Neuronal stem cell (in vitro differentiated cells): ENCODE measurements at regions not wholly inside any gene's neighbourhood (a gene's known extent, or its start where the extent isn't known, plus 50 kb on each side); places are given as distances from the start of the nearest gene placed in this dataset.
A peak's percentile ranks its signal among the peaks of the same experiment; 100 is the strongest.

ENCODE experiments used
- DNase-seq: peaks from one replicate; pipeline ENCODE4 v3.0.0-alpha.2; 2013; ENCODE audit warnings: low spot score
- H2AFZ ChIP-seq: one replicate; pipeline ENCODE4 v1.6.1; 2013; ENCODE audit warnings: mild to moderate bottlenecking, low read length, inconsistent platforms
- H2AK5ac ChIP-seq: 2 replicates; pipeline ENCODE4 v1.6.1; 2013; ENCODE audit warnings: low read depth, mild to moderate bottlenecking, inconsistent platforms, low read length, moderate library complexity, mixed read lengths
- H2BK120ac ChIP-seq: 2 replicates; pipeline ENCODE4 v1.6.1; 2013; ENCODE audit warnings: low read depth, mild to moderate bottlenecking, inconsistent platforms, low read length, moderate library complexity, mixed read lengths
- H2BK12ac ChIP-seq: one replicate; pipeline ENCODE4 v1.6.1; 2013; ENCODE audit warnings: low read length, inconsistent platforms
- H2BK15ac ChIP-seq: 2 replicates; pipeline ENCODE4 v1.6.1; 2013; ENCODE audit warnings: mild to moderate bottlenecking, low read length, inconsistent platforms, mixed read lengths
- H2BK5ac ChIP-seq: one replicate; pipeline ENCODE4 v1.6.1; 2013; ENCODE audit warnings: inconsistent platforms, mild to moderate bottlenecking, low read length, moderate library complexity
- H3K14ac ChIP-seq: one replicate; pipeline ENCODE4 v1.6.1; 2013; ENCODE audit warnings: low read length, inconsistent platforms
- H3K18ac ChIP-seq: 2 replicates; pipeline ENCODE4 v1.6.1; 2013; ENCODE audit warnings: low read length, inconsistent platforms
- H3K23ac ChIP-seq: 2 replicates; pipeline ENCODE4 v1.6.1; 2013; ENCODE audit warnings: low read depth, mild to moderate bottlenecking, mixed read lengths, low read length, inconsistent platforms; ENCODE audit not compliant: poor library complexity
- H3K27ac ChIP-seq: replicated peaks from 3 replicates; pipeline ENCODE4 v1.5.1; 2013; ENCODE audit warnings: low read length, inconsistent platforms
- H3K27me3 ChIP-seq, 3 experiments: 2 replicates each; pipeline ENCODE4 v1.6.1; 2013; ENCODE audit warnings: low read length in 3 of 3, mild to moderate bottlenecking in 2 of 3, inconsistent platforms in 1 of 3, low read depth in 1 of 3, mixed read lengths in 1 of 3, moderate library complexity in 1 of 3; ENCODE audit not compliant: control insufficient read depth in 3 of 3, insufficient read depth in 3 of 3
- H3K36me3 ChIP-seq, 2 donors: replicated peaks in 1 of 2; 2 replicates each; pipeline ENCODE4 v1.6.1; 2013; ENCODE audit warnings: low read length in 2 of 2; ENCODE audit not compliant: control insufficient read depth in 2 of 2, insufficient read depth in 2 of 2
- H3K4ac ChIP-seq: 2 replicates; pipeline ENCODE4 v1.6.1; 2013; ENCODE audit warnings: inconsistent platforms, mild to moderate bottlenecking, low read length, moderate library complexity
- H3K4me1 ChIP-seq, 2 donors: 1 replicate in 1 of 2; 2 replicates in 1 of 2; pipeline ENCODE4 v1.6.1; 2013; ENCODE audit warnings: low read length in 2 of 2, low read depth in 1 of 2; ENCODE audit not compliant: control insufficient read depth in 2 of 2, insufficient read depth in 1 of 2
- H3K4me2 ChIP-seq: one replicate; pipeline ENCODE4 v1.6.1; 2013; ENCODE audit warnings: mild to moderate bottlenecking, low read length, inconsistent platforms; ENCODE audit not compliant: insufficient read depth, poor library complexity, severe bottlenecking
- H3K4me3 ChIP-seq, 2 donors: 2 replicates each; pipeline ENCODE4 v1.5.1; 2013; ENCODE audit warnings: low read length in 2 of 2, mild to moderate bottlenecking in 2 of 2, inconsistent platforms in 1 of 2, moderate library complexity in 1 of 2
- H3K79me1 ChIP-seq: one replicate; pipeline ENCODE4 v1.6.1; 2013; ENCODE audit warnings: low read depth, mild to moderate bottlenecking, inconsistent platforms, low read length, moderate library complexity
- H3K9ac ChIP-seq: one replicate; pipeline ENCODE4 v1.6.1; 2013; ENCODE audit warnings: mild to moderate bottlenecking, low read depth, low read length, inconsistent platforms; ENCODE audit not compliant: poor library complexity
- H3K9me3 ChIP-seq, 2 donors: replicated peaks in 1 of 2; 2 replicates each; pipeline versions ENCODE3 to v1.6.1; 2013; ENCODE audit warnings: low read length in 2 of 2, mild to moderate bottlenecking in 2 of 2, inconsistent platforms in 1 of 2, low read depth in 1 of 2, mixed read lengths in 1 of 2, moderate library complexity in 1 of 2; ENCODE audit not compliant: control insufficient read depth in 2 of 2, insufficient read depth in 1 of 2
- H4K8ac ChIP-seq: one replicate; pipeline ENCODE4 v1.6.1; 2013; ENCODE audit warnings: low read depth, mild to moderate bottlenecking, inconsistent platforms, low read length, moderate library complexity
- H4K91ac ChIP-seq: one replicate; pipeline ENCODE4 v1.6.1; 2013; ENCODE audit warnings: low read length, low read depth, mild to moderate bottlenecking, inconsistent platforms; ENCODE audit not compliant: poor library complexity
- WGBS, 2 donors: extraction: QIAGEN DNeasy Blood & Tissue Kit; methylation state at CpG; one replicate each; pipeline ENCODE4 v1.1.7; 2013; ENCODE audit warnings: missing lambda C conversion rate in 2 of 2, mixed read lengths in 1 of 2; ENCODE audit not compliant: insufficient read length in 2 of 2, insufficient replicate concordance in 1 of 2; ENCODE audit errors: extremely low coverage in 2 of 2; 5-methylcytosine and 5-hydroxymethylcytosine counted together

DNA sequence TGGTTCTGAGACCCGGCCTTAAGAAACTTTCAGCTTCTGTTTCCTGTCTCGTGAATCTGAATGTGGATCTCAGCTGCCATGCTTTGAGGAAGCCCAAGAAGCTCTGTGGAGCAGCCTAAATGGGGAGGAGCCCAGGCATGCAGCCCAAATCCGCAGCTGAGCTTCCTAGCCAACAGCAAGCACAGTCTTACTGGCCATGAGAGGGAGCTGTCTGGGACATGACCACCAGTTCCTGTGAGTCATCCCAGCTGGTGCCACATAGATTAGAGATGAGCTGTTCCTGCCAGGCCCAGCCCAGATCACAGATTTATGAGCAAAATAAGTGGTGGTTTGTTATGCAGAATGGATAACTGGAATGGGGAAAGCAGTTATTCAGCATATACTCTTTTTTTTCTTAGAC lies 224.4 kb upstream of the APCDD1 start:
- H3K14ac ChIP-seq: no peak overlapping the region
- no peak overlapping the region for H3K18ac ChIP-seq
- no peak overlapping the region for H2BK120ac ChIP-seq
- no peak overlapping the region for H3K27ac ChIP-seq
- H4K91ac ChIP-seq: no peak overlapping the region
- H3K4me1 ChIP-seq: no peaks in the 10 kb centered on the region
- no peak overlapping the region for H3K4me2 ChIP-seq
- no peaks in the 10 kb centered on the region for H3K27me3 ChIP-seq
- no peak overlapping the region for H2BK15ac ChIP-seq
- WGBS, 2 donors: no CpG with 5 or more reads among the region's 3 CpGs
- DNase-seq: no peak
- H3K23ac ChIP-seq: no peak overlapping the region
- H2AK5ac ChIP-seq: no peak overlapping the region
- H3K4me3 ChIP-seq: peak overlapping the region in 1 of 2 donors; percentile 18
- no peak overlapping the region for H2BK5ac ChIP-seq
- no peak overlapping the region for H3K4ac ChIP-seq
- H3K36me3 ChIP-seq: no peaks in the 10 kb centered on the region
- no peak overlapping the region for H2AFZ ChIP-seq
- H2BK12ac ChIP-seq: no peak overlapping the region
- no peaks in the 10 kb centered on the region for H3K79me1 ChIP-seq
- H4K8ac ChIP-seq: no peak overlapping the region
- peaks cover 4 to 10% of the 10 kb centered on the region in 2 donors for H3K9me3 ChIP-seq
- no peak overlapping the region for H3K9ac ChIP-seq

DNA sequence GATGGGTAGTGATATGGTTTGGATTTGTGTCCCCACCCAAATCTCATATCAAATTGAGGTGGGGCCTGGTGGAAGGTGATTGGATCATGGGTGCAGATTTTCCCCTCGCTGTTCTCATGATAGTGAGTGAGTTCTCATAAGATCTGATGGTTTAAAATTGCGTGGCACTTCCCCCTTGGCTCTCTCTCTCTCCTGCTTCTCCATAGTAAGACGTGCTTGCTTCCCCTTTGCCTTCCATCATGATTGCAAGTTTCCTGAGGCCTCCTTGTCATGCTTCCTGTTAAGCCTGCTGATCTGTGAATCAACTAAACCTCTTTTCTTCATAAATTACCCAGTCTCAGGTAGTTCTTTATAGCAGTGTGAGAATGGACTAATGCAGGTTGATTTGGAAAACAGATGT lies 223.2 kb upstream of the APCDD1 start:
- H3K9me3 ChIP-seq: peaks cover 2 to 7% of the 10 kb centered on the region in 2 donors
- no peak overlapping the region for H2AFZ ChIP-seq
- H4K91ac ChIP-seq: no peak overlapping the region
- H3K4me2 ChIP-seq: no peak overlapping the region
- no peak overlapping the region for H2AK5ac ChIP-seq
- no peak overlapping the region for H2BK5ac ChIP-seq
- H3K4me1 ChIP-seq: no peaks in the 10 kb centered on the region
- H3K23ac ChIP-seq: no peak overlapping the region
- no peak overlapping the region for H2BK12ac ChIP-seq
- no peak for DNase-seq
- whole genome bisulfite sequencing, 2 donors: no CpG with 5 or more reads among the region's 3 CpGs
- H3K18ac ChIP-seq: no peak overlapping the region
- H3K27me3 ChIP-seq: no peaks in the 10 kb centered on the region
- H3K9ac ChIP-seq: no peak overlapping the region
- H3K4ac ChIP-seq: no peak overlapping the region
- no peak overlapping the region for H3K4me3 ChIP-seq
- no peak overlapping the region for H4K8ac ChIP-seq
- no peak overlapping the region for H3K14ac ChIP-seq
- H2BK120ac ChIP-seq: no peak overlapping the region
- H3K79me1 ChIP-seq: no peaks in the 10 kb centered on the region
- H3K27ac ChIP-seq: no peak overlapping the region
- H3K36me3 ChIP-seq: no peaks in the 10 kb centered on the region
- H2BK15ac ChIP-seq: no peak overlapping the region

DNA sequence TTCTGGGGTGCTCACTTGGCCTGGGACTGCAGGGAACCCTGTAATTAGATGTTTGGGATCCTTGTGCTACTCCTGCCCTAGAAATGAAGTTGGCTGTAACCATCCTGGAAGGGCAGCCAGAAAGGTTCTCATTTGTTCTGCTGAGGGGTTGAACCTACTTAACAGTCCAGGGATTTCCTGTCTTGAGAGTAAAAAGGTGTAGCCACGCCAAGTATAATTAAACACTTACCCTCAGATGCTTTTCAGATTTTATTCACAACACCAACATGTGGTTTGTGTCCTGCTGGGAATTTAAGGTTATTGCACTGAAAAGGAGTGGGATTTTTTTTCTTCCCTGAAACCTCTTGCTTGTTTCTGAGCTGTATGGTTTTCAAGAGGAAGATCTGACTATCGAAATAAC lies 222.4 kb upstream of the APCDD1 start:
- Histone ChIP-seq H2BK12ac (no peak overlapping the region), H3K79me1 (no peaks in the 10 kb centered on the region), H2AK5ac (no peak overlapping the region), H2BK15ac (no peak overlapping the region), H3K14ac (no peak overlapping the region), H3K18ac (no peak overlapping the region), H2BK5ac (no peak overlapping the region), H4K8ac (no peak overlapping the region), H3K23ac (no peak overlapping the region), H3K27me3 (no peaks in the 10 kb centered on the region), H3K9me3 (peaks cover 0 to 7% of the 10 kb centered on the region in 2 donors), H3K36me3 (no peaks in the 10 kb centered on the region), H3K4me2 (no peak overlapping the region), H3K4me3 (no peak overlapping the region), H3K9ac (no peak overlapping the region), H3K4me1 (no peaks in the 10 kb centered on the region), H2AFZ (no peak overlapping the region), H4K91ac (no peak overlapping the region), H3K4ac (no peak overlapping the region), H2BK120ac (no peak overlapping the region), H3K27ac (no peak overlapping the region)
- no peak for DNase-seq
- no CpG with 5 or more reads among the region's 2 CpGs for WGBS, 2 donors

DNA sequence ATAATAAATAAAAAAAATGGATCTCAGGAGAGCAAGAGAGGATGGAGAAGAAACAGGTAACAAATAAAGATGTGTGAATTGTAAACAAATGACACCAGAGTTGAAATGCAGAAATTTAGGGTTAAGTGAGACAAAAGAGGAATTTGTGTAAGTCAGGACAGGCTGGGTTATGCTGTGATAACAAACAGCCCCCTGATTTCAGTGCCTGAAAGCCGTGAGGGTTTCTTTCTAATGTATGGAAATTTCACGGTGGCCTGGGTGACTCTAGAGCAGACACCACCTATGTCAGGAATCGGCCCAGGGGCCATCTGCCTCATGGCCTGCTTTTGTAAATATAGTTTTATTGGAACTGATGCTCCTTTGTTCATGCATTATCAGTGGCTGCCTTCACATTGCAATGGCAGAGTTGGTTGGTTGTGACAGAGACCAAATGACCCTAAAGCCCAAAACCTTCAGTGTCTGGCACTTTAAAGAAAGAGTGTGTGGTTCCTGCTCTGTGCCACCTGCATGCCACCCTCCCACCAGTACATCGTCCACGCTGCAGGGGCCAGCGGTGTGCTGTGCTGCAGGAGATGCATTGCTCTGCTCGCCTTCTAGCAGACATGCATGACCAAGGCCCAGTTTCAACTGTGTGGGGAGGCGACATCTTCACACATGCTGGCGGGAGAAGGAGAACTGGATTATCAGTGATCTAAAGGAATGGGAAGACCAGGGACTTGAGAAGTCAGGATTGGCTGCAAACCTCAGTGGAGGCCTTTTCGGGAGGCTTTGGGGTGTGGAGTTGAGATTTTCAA lies 221.2 kb upstream of the APCDD1 start:
- H4K8ac ChIP-seq: no peak overlapping the region
- H3K14ac ChIP-seq: peak overlapping the region; percentile 60
- no peaks in the 10 kb centered on the region for H3K27me3 ChIP-seq
- WGBS, 2 donors: no CpG with 5 or more reads among the region's 10 CpGs
- no peak overlapping the region for H3K4me2 ChIP-seq
- no peak overlapping the region for H3K27ac ChIP-seq
- H2AFZ ChIP-seq: no peak overlapping the region
- H4K91ac ChIP-seq: no peak overlapping the region
- H2BK12ac ChIP-seq: no peak overlapping the region
- no peaks in the 10 kb centered on the region for H3K79me1 ChIP-seq
- H3K23ac ChIP-seq: no peak overlapping the region
- H2AK5ac ChIP-seq: no peak overlapping the region
- no peak overlapping the region for H3K4ac ChIP-seq
- H3K18ac ChIP-seq: no peak overlapping the region
- peak overlapping the region; percentile 5 for H3K9ac ChIP-seq
- no peak overlapping the region for H2BK5ac ChIP-seq
- no peaks in the 10 kb centered on the region for H3K36me3 ChIP-seq
- peaks cover 0 to 7% of the 10 kb centered on the region in 2 donors for H3K9me3 ChIP-seq
- peak overlapping the region; percentile 25 for H2BK120ac ChIP-seq
- H3K4me1 ChIP-seq: no peaks in the 10 kb centered on the region
- H2BK15ac ChIP-seq: no peak overlapping the region
- DNase-seq: no peak
- peak overlapping the region in 1 of 2 donors; percentile 67 for H3K4me3 ChIP-seq
